Limb (tissue), 2 donors: ENCODE measurements at regions not wholly inside any gene's neighbourhood (a gene's known extent, or its start where the extent isn't known, plus 50 kb on each side); places are given as distances from the start of the nearest gene placed in this dataset.

Experiments used
- DNase-seq, 2 donors: peaks; one replicate each; pipeline ENCODE4 v3.0.0-alpha.2; 2016; ENCODE audit errors: extremely low spot score in 2 of 2

DNA sequence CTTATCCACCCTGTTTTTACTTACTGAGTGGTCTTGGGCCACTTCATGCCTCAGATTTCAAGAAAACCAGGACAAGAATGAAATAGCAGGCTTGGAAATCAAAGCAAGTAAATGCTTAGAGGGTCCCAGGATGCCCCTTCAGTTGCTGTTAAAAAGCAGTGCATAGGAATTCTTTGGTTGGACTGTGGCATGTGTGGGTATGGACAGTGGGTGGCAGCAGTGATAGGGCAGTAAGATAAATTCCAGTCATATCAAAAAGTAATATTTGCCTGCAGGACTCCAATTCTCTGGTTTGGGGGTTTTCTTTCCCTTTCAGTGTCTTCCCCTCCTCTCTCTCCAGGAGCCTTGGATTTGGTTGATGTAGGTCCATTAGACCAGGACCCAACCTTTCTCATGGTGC lies 306.7 kb upstream of the CLINT1 start:
- DNase-seq: no peak

DNA sequence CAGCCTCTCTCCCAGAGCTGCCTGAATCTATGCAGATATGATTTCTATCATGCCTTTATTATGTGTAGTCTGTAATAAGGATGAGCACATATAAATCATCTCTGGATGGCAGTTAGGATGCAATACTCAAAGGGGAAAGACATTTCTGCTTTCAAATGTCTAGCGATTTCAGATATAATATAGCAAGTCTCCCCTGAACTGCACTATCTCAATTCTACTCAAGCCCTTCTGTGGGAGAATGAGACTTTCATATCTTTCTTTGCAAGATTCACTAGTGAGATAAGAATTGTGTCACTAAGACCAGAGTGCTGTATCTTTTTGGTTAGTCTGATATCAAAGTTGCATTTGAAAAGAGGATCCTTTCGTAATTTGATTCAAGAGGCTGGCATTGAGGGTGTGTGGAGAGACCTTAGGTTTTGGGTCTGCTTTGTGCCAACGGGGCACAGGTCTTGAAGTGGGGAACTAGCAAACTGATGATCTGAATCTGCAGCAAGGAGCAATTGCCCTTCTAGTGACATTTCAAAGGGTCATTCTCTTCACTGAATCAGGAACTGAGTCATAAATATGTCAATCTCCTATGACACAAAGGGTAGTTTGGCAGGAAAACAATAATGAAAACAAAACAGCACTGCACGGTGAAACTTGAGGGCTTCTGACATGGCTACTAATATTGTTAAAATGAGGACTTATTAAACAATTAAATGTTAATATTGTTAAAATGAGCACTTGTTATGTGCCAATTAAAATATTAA lies 305.5 kb upstream of the CLINT1 start:
- DNase-seq: no peak

DNA sequence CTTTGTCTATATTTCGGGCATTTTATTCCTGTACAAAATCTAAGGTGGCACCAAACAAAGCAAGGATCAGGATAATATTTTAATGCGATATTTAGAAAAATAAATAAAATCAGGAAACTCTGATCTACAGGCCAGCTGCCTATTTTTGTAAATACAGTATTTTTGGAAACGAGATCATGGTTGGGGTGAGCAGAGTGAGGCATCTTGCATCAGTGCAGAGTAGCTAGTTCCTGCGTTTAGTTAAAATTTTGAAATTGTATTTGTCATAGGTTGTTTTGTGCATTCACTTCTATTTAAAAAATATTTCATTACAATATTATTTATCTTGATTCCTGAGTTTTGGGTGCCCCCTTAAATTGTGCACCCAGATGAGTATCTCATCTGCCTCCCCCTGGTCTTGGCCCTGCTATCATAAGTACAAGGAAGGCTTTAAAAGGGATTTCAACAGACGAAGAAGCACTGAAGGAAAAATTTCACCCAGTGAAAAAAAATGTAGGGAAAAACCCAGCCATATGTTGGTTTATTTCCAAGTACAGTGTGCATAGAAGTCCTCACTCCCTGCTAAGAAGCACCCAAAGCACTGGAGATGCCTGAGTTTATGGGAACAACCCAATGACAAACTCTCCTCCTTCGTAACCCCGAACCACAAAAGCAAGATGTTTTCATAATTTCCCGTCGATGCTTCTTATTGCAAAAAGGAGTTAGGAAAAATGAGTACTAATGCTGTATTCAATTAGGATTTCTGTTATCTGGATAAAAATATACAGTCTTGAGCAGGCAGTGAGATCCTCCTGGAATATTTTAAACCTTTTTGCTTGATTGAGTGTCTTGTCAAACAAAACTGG lies 304.7 kb upstream of the CLINT1 start:
- DNase-seq: no peak

DNA sequence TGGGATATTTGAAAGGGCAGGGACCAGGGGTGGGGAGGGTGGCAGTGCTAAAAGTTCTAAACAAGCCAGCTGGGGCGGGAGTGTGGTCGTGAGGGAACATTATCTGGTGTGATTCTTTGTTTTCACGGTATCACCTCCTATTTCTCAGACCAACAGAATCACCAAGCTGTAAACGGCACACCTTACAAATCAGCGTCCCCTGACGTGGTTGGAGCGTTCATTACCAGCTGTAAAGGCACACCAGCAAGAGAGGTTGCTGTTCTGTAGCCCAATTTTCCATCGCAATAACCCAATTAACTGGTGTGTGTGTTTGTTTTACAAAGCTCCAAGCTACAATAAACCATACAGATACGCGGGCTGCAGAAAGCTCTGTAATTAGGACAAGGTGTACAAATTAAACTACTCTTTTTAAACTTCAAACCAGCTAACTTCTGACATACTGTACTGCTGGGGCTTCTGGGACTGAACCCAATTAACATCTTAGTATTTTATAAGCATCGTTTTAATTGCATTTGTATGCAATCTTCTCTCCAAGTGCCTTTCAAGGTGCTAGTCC lies 303.6 kb upstream of the CLINT1 start:
- no peak for DNase-seq

DNA sequence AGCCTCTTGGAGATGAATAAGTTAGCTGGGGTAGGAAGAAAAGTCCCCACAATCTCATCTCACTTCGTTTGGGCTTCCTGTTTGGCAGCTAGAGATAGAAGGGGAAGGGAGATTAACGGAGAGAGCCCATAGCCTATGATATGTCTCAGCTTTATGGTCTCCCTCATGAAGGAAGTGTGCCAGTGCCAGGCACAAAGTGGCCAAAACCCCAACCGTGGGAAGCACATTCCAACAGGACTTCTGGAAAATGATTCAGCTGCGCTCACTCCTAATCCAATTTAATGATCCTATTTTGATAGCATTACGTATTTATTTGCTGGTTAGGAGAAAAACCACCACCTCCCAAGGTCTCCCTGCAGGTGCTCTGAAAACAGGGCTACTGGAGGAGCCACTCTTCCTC lies 303.1 kb upstream of the CLINT1 start:
- DNase-seq: no peak

DNA sequence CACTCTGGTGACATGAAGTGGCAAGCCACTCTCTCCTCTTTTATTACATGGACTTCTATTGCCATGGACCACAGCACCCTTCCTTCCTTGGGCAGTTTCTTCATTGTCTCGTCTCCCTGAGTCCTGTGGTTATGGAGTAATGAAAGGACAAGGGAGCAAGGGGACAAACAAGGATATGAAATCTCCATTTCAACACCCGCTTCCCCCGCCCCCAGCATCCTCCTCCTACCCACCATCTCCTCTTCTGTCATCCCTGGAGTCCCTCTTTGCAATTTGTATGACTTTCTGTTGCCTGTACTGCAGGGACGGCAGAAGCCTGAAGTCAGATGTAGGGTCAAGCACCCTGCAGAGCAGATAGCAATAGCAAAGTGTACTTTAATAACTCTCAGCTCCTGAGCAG lies 300.7 kb upstream of the CLINT1 start:
- DNase-seq: no peak

DNA sequence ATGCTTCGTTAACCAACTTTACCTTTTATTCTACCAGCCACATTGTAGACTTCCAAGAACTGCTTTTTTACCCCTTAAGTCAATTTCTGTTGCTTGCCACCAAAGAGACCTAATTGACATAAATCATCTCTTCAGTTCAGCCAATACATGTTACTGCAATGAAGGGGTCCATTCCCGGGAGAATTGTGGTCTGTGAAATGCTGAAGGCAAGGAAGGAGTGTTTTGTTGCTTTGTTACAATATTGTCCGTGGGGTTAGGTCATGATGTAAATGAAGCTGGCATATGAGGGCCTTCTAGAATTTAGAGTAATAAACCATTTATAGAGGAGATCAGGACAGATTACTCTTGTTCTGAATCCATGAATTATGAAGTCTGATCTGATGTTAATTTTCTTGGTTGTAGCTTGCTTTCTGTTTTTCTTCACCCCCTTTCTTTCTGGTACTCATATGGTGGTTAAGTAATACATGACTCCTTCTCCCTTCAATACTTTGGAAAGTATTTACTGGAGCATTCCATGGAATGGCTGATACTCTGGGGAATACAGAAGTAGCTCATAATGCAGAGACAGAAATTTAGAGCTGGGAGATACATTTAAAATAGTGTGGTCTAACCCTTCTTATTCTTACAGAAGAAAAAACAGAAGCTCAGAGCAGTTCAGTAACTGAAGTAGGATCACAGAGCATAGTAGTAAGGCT lies 297.0 kb upstream of the CLINT1 start:
- DNase-seq: no peak

DNA sequence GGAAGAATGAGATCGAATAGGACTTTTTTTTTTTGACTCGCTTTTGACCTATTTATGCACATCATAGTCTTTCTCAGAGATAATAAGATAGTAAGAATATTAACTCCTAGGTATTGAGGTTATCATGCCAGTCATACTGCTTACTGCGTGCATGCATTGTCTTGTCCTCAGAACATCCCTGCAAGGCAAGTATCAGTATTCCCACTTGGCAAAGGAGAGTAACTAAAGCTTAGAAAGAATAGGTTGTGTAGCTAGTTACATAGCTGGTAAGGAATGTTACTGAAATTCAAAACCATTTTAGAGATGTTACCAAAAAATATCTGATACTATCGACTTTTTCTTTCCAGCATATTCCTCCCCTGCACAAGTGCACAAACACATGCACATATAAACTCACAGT lies 296.1 kb upstream of the CLINT1 start:
- no peak for DNase-seq

DNA sequence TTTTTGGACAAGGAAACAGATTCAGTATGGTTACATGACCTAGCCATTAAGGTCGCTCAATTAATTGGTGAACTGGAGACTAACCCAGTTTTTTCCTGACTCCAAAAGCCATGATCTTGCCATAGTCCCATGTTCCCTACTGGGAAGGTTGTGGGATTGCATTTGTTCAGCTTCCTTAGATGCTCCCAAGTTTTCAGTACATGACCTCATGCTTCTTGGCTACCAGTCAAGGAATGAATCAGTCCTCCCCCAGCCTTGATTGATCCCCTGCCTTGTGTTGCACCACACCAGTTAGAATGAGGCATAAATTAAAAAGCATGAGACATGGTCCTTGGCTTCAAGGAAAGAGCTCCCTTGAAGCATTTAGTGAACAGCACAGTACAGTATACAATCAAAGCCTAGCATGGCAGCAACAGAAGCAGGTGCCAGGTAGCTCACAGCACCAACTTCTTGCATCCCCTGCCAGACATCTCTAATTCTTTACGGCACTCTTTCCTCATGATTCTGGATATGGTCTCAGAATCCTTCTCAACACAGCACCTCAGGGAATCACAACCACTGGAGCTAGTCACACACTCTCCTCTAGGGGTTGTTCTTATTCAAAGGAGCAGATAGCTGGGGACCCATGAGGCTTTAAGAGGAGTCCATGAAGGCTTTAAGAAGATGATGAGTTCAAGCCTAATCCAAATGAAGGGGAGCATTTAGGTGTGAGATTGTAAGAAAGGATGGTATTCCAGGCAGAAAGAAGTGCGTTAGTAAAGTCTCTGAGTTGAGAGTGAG lies 295.5 kb upstream of the CLINT1 start:
- DNase-seq: peak in 1 of 2 donors; percentile 36

DNA sequence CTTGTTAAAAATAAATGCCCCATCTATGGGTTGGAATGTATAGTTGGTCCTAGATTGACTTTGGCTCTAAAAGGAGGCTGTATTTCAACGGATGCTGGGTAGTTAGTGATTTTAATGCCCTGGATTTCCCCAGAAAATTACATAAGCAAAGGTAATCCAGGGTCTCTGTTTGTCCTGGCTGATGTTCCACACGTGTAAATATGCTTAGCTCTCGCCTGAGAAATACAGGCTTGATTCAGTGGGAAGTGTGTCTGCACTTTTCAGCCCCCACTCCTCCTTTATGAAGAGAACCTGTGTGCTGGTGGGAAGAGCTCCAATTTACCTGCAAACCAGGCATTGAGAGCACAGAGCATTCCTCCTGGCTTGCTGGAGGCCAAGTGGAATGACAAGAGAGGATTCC lies 294.6 kb upstream of the CLINT1 start:
- DNase-seq: no peak

DNA sequence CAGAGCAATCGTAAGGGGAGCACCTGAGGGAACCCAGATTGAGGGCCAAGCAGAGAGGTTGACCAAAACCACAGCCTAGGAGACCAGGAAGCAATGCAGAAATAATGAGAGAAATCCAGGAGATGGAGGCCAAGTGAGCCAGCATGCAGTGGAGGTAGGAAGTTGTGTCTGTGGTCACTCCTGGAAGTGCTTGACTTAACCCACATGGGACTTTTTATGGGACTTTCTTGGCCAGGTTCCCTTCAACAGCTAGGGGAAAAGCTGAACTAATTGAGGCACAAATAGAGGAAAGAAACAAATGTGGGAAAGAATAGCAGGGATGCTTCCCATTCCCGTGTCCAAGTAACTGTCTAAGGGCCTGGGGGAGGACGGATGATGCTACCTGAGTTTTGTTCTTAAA lies 293.2 kb upstream of the CLINT1 start:
- DNase-seq: no peak

DNA sequence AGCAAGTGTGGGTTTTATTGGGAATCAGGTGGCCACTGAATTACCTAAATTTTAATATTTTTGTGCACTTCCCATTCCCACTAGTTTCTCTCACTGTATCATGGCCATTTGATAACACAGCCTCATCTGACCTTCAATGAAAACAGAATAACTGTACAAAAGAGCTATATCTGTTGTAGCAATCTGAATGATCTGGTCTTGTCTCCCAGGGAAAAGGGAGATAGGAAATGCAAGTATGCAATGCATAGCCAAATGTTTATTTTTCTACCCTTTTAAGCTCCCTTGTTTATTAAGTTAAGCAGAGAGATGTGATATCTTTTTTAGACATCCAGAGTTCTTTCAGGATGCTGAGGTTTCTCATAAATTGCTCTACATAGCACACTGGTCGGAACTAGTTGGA lies 288.3 kb upstream of the CLINT1 start:
- no peak for DNase-seq

DNA sequence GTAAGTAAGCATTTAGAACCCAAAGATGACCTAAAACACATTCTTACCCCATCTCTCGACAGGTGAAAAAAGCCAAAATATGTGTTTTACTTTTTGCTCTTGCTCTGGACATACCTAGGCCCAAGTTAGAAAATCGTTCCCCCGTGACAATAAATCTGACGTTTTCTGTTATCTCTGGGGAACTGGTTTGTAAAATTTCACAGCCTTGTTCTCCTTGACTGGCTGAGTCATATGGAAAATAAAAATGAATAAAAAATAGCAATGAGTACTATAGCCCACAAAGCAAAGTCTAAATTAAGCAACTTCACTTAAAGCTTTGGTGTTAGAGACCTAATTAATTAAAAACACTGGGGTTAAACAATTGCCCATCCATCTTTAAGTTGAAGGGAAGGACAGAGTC lies 286.9 kb upstream of the CLINT1 start:
- DNase-seq: no peak

DNA sequence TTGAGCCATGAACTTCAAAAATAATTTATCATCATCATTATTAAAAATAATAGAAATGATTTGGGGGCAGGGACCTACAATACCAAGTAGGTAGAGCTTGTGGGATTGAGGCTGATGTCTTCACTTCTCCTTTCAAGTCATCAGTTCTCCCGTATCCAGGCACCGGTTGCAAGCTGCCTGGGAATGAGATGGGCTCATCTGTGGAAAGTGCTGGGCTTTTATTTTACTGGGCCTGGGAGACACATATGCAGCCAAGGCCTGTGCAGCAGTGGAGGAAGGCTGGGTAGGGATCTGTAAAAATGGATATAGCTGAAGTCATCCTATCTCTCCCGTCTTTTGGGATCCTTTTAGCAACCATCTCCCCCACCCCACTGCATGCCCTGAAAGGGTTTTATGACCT lies 284.1 kb upstream of the CLINT1 start:
- DNase-seq: no peak

DNA sequence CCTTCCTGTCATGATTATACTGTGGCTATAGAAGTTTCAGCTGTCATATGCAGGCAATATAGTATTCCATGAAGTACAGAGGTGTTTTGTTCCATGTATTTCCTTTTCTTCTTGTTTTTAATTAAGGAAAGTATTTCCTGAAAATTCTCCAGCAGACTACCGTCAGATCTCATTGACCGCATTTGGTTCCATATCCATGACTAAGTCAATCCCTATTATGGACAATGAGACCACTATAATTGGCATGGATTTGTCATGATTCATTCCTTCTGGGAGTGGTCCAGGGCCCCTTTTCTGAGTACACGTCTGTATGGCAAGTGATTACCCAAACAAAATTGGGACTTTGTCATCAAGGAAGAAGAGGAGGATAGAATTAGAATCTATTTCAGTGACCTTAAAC lies 283.2 kb upstream of the CLINT1 start:
- DNase-seq: no peak

DNA sequence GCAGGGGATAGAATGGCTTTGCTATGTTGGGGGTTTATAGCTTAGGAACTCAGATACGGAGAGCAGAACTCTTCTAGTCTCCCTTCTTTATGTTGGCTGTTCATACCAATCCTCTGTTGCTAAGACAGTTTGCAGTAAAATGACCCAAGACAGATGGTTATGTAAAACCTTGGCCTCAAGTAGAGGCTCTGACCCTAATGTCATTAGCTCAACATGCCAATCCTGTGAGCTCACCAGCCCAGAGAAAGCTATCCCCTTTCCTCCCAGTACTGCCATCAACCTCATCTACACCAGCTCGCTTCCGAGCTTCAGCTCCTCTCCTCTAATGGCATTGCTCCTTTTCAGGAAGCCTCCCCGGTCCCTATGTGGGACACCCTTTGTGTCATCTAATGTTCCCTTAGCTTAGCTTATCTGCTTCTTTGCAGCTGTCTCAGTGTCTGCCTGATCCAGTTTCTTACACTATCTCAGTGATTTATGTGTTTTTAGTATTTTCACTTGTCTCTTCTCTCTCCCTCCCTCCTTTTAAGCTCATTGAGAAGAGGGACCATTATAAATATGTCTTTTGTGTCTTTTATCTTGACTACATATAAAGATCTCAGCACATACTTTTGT lies 281.3 kb upstream of the CLINT1 start:
- DNase-seq: no peak

DNA sequence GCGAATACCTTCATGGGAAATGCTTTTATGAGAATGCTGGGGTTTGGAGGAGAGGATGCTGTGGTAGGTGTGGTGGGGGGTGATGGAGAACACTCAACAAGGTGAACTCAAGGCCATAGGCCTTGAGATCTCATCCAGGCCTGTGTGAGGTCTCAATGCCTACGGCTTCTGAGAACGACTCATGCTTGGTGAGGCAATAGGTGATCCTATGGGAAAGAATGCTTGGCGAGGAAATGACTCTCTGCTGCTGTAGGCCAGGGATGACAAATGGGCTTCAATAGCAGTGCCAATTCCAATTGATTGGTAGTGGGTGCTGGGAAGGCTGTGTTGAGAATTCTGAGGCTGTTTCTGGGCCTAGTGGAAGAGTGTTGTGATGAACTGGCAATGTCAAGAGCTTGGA lies 280.2 kb upstream of the CLINT1 start:
- no peak for DNase-seq

DNA sequence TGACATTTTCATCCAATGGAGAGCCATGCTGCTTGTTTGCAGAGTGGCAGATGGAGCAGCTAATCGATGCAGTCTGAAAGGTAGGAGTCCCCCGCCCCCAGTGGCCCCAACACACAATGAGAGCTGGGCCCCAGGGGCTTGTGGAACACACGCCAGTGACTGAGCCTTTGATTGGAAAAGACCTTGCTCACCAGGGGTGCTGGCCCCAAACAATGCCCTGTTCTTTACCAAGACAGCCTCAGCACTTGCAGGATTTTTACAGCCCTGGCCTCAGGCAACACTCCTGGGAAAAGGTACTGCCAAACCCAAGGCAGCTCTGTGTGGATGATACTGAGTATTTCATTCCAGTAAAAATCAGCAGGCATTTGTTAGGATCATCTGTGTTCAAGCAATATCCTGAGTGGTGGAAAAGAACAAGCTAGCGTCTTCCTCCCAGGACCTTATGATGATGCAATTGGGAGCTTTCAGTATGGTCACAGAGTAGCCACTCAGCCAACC lies 276.8 kb upstream of the CLINT1 start:
- DNase-seq: peak in 1 of 2 donors; percentile 42

DNA sequence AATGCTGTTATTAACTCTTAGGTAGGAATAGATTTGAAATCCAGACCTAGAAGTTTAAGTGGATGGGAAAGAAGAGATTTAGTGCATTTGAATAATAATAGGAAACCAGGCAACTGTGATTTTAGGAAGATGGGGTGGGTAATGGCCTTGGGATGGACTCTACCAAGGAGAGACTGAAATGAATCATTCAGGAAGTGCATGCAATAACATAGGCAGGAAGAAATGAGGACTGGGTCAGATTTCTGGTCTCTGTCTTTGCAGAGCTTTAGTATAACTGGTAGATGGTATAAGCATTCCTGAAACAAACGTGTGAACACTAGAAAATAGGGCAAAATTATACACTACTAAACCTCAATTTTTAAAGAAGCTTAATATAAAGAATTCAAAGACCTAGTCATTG lies 274.4 kb upstream of the CLINT1 start:
- no peak for DNase-seq

DNA sequence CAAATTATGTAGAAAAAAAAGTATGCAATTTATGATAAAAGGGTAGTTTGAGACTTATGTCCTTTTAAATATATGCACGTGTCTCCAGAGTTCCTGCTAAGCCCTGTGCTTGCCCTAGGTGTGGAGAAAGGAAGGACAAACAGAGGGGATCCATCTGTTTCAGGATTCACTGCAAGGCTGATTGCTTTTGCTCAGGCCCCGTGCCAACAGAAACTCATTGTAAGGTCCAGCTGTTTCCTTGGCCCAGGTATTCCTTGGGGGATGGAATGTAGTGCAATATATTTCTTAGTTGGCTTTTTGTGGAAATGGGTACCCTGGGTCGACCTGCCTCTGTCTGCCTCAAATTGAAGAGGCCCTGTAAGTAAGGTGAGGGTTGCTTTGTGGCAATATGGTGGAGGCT lies 268.6 kb upstream of the CLINT1 start:
- DNase-seq: no peak
